LNCAP (cell line): ENCODE measurements at regions not wholly inside any gene's neighbourhood (a gene's known extent, or its start where the extent isn't known, plus 50 kb on each side); places are given as distances from the start of the nearest gene placed in this dataset.

Source experiments
- TF ChIP-seq, protein P1 (sequence below): fragments of 450-650 bp; IDR thresholded peaks from 2 replicates; pipeline ENCODE4 v1.5.1; 2017; ENCODE audit warnings: mild to moderate bottlenecking

DNA sequence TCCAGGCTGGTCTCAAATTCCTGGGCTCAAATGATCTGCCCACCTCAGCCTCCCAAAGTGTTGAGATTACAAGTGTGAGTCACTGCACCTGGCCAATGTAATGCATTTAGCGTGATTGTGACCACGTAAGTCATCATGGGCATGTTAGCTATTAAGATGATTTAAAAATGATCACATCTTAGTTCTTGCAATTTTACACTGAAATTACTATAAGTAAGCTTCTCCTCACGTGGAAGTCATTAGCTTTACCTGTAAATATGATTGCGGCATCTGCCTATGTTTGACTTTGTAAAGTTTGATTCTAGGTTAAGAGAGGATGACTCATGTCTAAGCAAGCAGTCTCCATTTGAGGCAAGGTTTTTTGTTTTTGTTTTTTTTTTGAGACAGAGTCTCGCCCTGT, 85.5 kb downstream of the PMAIP1 start:
- TF ChIP-seq, protein P1, sequence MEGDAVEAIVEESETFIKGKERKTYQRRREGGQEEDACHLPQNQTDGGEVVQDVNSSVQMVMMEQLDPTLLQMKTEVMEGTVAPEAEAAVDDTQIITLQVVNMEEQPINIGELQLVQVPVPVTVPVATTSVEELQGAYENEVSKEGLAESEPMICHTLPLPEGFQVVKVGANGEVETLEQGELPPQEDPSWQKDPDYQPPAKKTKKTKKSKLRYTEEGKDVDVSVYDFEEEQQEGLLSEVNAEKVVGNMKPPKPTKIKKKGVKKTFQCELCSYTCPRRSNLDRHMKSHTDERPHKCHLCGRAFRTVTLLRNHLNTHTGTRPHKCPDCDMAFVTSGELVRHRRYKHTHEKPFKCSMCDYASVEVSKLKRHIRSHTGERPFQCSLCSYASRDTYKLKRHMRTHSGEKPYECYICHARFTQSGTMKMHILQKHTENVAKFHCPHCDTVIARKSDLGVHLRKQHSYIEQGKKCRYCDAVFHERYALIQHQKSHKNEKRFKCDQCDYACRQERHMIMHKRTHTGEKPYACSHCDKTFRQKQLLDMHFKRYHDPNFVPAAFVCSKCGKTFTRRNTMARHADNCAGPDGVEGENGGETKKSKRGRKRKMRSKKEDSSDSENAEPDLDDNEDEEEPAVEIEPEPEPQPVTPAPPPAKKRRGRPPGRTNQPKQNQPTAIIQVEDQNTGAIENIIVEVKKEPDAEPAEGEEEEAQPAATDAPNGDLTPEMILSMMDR: no peak

DNA sequence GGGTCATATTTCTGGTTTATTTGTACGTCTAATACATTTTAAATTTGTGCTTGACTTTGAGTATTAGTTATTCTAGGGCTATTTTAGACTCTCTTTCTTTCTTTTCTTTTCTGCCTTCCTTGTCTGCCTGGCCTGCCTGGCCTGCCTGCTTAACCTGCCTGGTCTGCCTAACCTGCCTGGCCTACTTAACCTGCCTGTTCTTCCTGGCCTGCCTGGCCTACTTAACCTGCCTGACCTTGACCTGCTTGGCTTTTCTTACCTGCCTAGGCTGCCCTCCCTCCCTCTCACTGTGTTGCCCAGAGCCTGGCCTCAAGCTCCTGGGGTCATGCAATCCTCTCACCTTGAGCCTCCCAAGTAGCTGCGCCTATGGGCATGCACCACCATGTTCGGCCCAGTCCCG, 83.7 kb downstream of the PMAIP1 start:
- TF ChIP-seq, protein P1: no peak

DNA sequence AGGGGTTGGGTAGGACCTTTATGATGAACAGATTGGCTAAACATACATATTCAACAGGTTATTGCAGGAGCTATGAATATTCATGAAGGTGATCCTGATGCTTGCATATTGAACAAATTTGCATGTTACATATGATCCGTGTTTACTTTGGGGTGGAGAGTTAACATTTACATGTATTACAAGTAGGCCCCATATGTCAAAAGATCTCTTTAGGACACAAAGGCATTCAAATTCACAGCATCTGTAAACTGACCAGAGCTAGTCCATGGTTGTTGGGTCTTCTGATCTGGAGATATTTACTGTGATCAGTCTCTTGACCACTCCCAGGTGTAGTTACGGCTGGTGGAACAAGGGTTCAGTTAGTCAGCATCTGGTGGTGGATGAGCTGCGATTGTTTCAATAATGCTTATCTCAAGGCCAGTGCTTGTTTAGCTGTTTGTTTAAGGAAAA, 80.4 kb downstream of the PMAIP1 start:
- TF ChIP-seq, protein P1: no peak

DNA sequence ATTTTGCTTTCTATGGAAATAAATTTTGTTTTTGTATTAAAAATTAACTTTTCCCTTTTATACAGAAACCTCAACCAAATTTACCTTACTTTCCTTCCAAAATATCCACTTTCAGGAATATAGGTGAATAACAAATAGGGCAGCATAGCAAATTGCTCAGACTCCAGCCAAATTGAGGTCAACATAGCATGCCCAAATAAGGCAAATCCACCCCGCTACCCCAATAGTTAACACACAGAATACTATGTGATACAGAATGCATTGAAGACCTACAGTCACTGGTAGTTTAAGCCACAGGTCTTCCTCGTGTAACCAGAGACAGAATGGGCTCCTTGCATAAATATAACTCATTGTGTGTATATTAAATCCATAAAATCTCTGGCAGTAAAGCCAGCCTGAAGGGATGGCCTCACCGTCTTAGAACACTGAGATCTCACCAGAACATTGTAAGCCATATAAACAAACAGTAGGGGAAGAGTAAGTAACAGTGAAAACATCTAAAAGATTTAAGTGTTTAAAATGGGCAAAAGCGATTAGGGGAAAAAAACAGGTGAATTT, 72.2 kb downstream of the PMAIP1 start:
- TF ChIP-seq, protein P1: no peak

DNA sequence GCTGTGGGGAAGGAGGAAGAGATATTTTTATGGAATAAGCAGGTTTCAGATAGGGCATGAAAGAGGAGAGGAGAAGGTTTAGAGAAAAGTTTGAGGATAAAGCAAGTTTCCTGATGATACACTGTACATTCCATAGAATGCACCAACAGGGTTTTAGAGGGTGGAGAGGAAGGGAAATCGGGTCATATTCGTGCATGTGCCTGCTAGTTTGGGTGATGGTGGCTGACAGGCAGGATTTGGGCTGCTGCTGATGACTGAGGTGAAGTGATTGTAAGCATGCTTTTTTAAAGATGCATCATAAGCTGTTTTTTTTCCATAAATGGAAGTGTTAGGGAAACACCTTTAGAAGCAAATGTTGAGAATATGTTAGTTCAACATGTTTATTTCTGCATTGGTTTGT, 68.8 kb downstream of the PMAIP1 start:
- TF ChIP-seq, protein P1: no peak

DNA sequence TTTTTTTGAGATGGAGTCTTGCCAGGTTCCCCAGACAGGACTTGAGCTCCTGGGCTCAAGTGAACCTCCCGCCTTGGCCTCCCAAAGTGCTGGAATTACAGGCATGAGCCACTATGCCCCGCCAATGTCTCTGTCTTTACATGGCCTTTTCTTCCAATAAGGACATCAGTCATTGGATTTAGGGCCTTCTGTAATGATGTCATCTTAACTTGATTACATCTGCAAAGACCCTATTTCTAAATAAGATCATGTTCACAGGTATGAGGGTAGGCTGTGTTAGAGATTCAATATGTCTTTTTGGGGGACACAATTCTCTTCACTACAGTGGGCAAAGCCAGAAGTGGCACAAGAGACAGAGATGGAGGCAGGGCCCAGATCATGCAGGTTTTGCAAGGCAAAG, 68.1 kb downstream of the PMAIP1 start:
- TF ChIP-seq, protein P1: no peak

DNA sequence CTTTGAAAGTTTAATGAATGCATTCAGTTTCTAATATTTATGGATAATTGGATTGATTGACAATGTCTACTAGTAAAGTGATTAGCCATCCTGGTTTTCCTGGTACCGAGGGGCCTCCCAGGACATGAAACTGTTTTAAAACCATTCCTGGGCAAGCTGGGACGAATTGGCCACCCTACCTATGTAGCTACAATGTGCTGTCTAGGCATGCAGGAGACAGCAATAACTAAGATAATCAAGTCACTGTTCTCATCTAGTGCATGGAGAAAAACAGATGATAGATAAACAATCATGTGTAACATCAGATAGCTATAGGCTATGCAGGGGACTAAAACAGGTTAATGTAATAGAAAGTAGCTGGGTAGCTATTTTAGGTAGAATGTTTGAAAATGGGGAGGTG, 67.1 kb downstream of the PMAIP1 start:
- TF ChIP-seq, protein P1: no peak

DNA sequence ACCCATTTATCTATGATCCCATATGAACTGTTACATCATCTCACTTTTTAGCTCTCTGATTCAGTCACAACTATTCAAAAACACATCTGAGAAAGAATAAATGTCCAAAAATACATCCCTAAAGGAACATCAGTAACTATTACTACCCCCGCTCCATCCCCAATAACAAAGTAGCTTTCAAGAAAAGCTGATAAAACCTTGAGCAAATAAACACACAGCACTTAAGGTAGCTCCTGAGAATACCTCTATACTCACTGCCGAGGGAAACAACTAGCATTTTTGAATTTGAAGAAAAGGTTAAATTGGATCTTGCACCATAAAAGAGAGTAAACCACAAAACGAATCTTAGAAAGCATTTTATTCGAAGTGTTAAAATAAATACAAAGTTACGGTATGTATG, 63.4 kb downstream of the PMAIP1 start:
- TF ChIP-seq, protein P1: no peak
